ENCODE measurements at regions not wholly inside any gene's neighbourhood (a gene's known extent, or its start where the extent isn't known, plus 50 kb on each side); places are given as distances from the start of the nearest gene placed in this dataset.

GRCh38 chr12:113684053-113684907, 212.6 kb upstream of the LHX5 start:
- no peak for DNase-seq

GRCh38 chr12:113683574-113683973, 211.9 kb upstream of the LHX5 start:
- DNase-seq = no peak

- DNase-seq = no peak
Observed at GRCh38 chr12:113680868-113681267, 209.2 kb upstream of the LHX5 start.

- DNase-seq = no peak
Observed at GRCh38 chr12:113678223-113679119, 206.8 kb upstream of the LHX5 start.

GRCh38 chr12:113676547-113676946, 204.9 kb upstream of the LHX5 start:
- no peak for DNase-seq

- no peak for DNase-seq
Observed at GRCh38 chr12:113676117-113676516, 204.4 kb upstream of the LHX5 start.

GRCh38 chr12:113674996-113675395, 203.3 kb upstream of the LHX5 start:
- no peak for DNase-seq

- no peak for DNase-seq
Observed at GRCh38 chr12:113674302-113674701, 202.6 kb upstream of the LHX5 start.

GRCh38 chr12:113673458-113674238, 202.0 kb upstream of the LHX5 start:
- no peak for DNase-seq

GRCh38 chr12:113670742-113671141, 199.1 kb upstream of the LHX5 start:
- no peak for DNase-seq

GRCh38 chr12:113667676-113668356, 196.1 kb upstream of the LHX5 start:
- DNase-seq = no peak

GRCh38 chr12:113667095-113667494, 195.4 kb upstream of the LHX5 start:
- no peak for DNase-seq

GRCh38 chr12:113666223-113666622, 194.6 kb upstream of the LHX5 start:
- no peak for DNase-seq

- DNase-seq = no peak
Observed at GRCh38 chr12:113665457-113665856, 193.8 kb upstream of the LHX5 start.

- DNase-seq = no peak
Observed at GRCh38 chr12:113664224-113664681, 192.6 kb upstream of the LHX5 start.

GRCh38 chr12:113663396-113663795, 191.7 kb upstream of the LHX5 start:
- DNase-seq = no peak

GRCh38 chr12:113660936-113661335, 189.3 kb upstream of the LHX5 start:
- no peak for DNase-seq

- no peak for DNase-seq
Observed at GRCh38 chr12:113659416-113659815, 187.7 kb upstream of the LHX5 start.

GRCh38 chr12:113659015-113659414, 187.3 kb upstream of the LHX5 start:
- DNase-seq = no peak

- no peak for DNase-seq
Observed at GRCh38 chr12:113658006-113658655, 186.5 kb upstream of the LHX5 start.

GRCh38 chr12:113655919-113656318, 184.2 kb upstream of the LHX5 start:
- no peak for DNase-seq

GRCh38 chr12:113655479-113655878, 183.8 kb upstream of the LHX5 start:
- DNase-seq = no peak
